NCI-H1417 (cell line): ENCODE measurements at regions not wholly inside any gene's neighbourhood (a gene's known extent, or its start where the extent isn't known, plus 50 kb on each side); places are given as distances from the start of the nearest gene placed in this dataset.
"Not testable (repeated sequence)": the region's sequence is repeated elsewhere in the genome, so short reads cannot be mapped to it uniquely, and the experiment has no call there.

Experiments
- DNase-seq, 3 experiments: peaks; one replicate each; lab custom pipeline; 2025; lab: John Stamatoyannopoulos, UW

- no peak for DNase-seq
These were observed 190.1 kb upstream of the AKR1E2 start for GRCh38 chr10:4635883-4636282.

DNA sequence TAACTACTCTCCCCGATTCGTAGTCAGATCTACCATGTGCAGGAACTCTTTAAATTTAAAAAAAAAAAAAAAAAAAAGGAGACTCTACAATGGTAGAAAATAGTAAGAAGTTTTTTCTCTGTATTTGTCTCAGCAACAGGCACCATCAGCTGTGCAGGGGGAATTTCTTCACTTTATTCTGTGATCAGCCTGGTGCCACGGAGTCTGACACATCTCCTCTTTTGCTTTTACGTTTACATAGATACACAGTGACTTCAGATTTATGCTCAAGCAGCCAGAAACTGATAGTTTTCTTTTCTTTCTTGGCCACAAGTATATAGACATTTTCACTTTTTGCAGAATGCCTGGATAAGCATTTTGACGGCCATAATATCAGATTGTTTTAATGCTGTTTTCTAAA, 190.6 kb upstream of the AKR1E2 start:
- no peak for DNase-seq

DNA sequence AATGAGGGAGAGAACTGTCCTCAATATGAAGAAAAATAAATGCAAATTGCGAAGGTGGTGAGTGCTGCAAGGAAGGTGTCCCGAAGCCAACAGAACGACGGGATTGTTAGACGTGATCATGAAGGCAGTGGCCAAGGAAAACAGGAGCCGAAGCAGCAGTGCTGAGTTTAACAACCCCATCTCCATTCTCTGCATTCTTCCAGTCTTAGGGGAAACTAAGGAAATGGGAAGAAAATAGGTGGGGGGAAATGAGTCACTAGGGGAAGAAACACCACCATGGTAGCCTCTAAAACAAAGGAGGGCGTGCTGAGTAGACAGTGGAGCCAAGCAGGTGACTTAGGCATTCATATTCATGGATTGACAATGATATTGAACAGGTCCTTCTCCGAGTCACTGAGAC, 192.2 kb upstream of the AKR1E2 start:
- DNase-seq, result no peak

DNA sequence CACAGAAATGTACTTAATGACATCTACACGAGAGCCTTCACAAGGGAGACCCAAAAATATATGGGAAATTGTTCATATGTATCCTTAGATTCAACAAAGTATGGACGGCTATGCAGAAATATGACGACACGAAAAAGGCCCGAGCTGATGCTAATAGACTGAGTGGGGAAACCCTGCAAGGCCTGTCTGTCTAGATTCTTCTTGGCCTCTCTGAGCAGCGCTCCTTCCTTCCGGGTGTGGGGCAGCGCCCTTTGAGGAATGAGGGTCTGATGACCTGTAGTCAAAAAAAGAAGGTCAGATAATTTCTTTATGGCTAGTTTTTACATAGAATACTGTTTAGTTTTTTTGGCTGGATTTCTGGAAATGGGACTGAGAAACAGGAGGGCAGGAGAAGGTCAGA, 192.8 kb upstream of the AKR1E2 start:
- DNase-seq, result no peak

DNA sequence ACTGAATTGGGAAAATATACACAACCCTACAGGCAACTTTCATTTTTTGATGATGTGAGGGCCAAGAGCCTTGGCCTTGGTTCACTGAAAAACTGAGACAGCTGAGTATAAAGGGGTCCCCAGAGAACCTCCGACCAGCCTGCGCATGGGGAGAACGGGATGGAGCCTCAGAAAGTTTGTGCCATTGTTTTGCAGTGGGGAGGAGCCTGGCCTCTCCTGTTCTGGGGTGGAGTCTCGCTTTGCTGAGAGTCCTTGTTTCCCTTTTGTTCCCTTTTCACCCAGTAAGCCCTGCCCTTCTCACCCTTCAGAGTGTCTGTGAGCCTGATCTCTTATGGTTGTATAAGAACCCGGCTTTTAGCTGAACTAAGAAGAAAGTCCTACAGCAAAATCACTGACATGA, 193.2 kb upstream of the AKR1E2 start:
- no peak for DNase-seq

DNA sequence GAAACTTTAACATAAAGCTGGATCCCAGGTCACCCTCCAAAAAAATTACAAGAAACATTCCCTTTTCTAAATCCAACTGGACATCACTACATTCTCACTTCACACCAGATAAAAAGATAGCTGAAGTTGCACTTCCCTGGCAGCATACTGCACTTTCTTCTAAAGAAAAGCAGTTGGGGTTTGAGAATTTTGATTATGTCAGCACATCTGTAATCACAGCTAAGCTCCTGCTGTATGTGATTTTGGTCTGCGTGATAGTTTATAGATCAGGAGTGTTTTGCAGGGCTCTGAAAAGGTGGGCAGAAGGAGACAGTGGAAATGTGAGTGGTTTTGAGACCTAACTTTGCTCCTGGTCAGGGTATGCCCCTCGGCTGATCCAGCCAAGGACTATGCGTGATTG, 199.1 kb upstream of the AKR1E2 start:
- no peak for DNase-seq

DNA sequence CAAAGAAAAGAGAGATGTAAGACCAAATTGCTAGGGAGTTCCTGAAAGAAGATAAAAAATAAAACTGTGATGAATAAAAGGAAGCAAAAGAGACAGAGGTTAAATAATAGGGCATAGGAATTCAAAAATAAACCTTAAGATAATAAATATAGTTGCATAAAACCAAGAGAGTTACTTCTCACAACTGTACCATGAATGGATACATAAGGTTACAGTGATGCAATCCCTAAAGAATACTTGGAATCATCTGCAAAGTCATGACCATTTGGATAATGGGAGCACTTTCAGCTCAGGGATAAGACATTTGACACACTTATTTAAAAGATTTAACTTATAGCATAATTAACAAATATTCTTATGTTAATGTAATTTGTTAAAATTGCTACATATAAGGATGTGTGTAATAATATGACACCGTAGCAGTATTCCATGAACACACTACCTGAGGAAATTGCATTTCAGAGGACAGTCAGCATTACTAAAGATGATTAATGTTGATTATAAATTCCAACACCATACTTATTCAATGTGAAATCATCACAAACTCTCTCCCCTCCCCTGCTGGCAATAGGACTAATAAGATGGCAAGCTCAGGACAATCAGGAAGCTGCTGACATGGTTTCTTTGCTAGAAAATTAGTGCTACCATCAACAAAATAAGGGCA, 202.1 kb upstream of the AKR1E2 start:
- DNase-seq, result no peak

DNA sequence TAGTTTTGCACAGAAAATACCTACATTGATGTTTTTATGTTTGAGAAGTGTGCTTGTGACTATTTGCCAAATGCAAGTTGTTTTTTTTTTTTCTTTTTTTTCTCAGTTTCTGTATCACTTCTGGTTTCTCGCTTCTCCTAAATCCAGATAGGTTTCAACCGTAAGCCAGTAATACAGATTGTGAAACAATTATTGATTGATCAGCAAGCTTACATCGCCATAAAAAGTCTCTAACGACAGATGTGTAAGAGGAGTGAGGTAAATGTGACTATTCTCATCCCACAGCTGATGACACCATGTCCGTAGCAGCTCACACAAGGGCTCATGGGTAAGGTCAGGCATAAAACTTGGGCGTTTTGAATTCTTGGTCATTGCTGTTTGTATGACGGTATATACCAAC, 202.8 kb upstream of the AKR1E2 start:
- no peak for DNase-seq

DNA sequence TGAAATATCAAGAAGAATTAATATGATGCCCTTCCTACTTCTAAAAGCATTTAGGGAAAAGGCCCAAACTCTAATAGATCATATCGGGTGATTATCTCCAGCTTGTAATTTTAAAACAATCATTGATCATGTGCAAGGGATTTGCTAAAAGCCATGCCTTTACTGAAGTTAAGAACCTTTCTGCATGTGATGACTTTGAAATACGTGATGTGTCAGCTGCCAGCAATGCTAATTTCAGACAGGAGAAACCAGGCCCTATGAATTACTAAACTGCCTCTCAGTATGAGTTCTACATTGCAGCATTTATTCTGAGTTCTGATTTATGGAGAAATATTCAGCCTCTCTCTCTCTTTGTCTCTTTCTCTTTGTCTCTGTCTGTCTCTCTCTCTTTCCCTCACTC, 203.6 kb upstream of the AKR1E2 start:
- no peak for DNase-seq

DNA sequence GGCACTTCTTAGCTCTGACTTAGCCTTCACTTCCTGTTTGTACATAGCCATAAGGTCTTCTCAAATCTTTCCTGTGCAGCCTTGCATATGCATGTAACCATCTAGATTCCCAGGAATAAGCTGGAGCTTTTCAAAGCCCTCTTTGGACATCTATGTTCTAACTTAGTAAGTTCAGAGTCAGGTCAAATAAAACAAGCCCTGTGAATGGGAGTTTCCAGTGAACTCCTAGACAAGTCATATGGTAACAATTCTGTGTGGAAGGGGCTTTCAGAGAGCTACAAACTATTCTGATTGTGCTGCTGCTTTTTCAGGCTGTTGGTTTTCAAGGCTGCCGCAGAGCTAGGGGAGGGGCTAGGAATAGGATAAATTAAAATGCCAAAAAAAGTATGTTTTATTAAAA, 208.4 kb upstream of the AKR1E2 start:
- DNase-seq, result no peak

DNA sequence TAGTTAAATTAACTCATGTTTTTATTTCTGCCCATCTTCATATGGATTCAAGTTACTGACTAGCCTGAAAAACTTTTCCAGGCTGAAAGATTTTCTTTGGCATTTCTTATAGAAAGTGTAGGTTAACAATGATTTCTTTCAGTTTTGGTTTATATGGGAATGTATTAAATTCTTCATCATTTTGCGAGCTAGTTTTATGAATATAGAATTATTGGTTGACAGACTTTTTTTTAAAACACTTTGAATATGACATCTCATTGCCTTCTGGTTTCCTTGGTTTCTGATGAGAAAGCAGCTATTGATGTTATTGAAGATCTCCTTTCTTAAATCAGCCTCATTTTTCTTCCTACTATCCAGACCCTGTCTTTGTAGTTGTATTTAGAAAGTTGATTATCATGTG, 211.0 kb upstream of the AKR1E2 start:
- DNase-seq, result no peak

GRCh38 chr10:4609251-4609650, 216.8 kb upstream of the AKR1E2 start:
- DNase-seq, result peak in 1 of 3 experiments; percentile 8

DNA sequence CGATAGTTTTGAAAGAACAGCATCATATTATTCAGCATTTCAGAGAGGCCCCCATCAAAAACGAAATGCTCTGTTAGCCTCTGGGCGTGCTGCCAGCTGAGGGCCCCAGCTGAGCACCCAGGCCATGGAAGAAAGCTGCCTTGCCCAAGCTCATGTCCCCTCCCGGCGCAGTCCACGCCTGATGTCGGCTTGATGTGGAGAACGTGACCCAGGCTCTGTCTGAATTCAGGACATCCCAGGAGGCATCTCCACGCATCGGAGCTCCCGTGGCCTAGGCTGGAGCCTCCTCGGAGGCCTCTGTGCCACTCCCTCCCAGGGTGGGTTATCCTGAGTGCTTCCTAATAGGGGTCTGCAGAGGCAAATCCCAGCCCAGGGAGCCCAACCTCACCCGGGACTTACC, 218.3 kb upstream of the AKR1E2 start:
- no peak for DNase-seq

- DNase-seq, result no peak
These were observed 219.0 kb upstream of the AKR1E2 start for GRCh38 chr10:4606856-4607636.

DNA sequence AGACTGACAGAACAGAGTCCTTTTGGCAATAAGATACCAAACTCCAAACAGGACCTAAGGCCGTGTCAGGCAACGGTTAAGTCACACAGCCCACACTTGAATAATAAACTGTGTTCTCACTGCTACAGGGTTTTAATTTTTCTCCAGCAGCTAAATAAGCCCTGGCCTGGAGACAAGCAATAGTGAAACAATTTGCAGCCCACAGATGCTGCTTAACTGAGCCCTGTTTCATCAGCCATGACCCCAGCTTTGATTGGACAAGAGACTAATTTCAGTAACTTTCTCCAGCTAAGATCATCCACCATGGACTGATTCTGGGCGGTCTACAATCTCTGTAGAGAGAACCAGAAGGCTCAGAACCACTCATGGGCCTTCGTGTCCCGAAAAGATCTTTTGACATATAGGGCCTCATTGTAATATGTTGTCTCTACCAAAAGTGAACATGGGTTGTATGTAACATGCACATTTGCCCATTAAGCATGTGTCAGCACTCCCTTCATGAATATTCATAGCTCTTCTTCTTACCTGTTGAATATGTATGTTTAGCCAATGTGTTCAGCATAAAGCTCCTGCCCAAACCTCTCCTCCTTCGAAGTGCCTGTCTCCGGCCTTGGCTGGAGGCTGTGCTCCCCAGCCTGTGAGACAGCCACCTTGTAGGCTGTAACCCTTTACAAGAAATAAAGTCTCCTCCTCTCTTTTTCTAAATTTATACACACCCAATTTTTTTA, 223.1 kb upstream of the AKR1E2 start:
- no peak for DNase-seq

DNA sequence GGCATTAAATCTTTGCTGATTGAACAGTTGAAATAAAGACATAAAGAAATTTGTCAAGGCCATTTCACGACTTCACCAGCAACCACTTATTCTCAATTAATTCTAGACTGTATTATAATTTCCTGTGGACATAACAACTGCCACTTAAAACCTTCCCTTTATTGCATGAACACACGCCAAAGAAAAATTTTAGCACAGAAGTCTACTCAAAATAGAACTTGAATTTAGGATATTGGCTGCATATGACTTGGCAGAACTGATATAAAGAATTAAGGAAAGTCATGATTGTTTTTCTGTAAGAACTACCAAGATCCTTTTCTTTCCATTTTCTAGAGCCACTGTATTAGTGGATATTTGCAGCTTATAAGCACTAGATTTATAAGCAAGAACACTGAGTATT, 226.5 kb upstream of the AKR1E2 start:
- no peak for DNase-seq

- DNase-seq, result not testable (repeated sequence)
These were observed 228.1 kb upstream of the AKR1E2 start for GRCh38 chr10:4597898-4598297.

DNA sequence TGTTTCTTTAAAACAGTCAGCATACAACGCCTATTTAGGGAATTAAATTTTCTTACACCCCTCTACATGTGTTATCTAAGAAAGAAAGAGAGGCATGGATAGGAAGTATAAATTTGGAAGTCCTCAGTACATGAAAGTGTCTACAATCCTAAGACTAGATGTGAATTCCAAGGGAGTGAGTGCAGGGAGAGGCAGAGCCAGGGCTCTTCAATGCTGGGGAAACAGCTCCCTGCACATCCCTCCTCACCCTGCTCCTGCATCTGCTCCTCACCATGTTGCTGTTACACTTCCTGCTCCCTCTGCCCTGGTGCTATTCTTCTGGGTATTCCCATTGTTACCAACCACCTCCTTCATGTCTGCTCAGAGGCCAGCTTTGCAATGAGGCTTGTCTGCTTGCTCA, 229.1 kb upstream of the AKR1E2 start:
- peak in 1 of 3 experiments; percentile 6 for DNase-seq

GRCh38 chr10:4595719-4596319, 230.2 kb upstream of the AKR1E2 start:
- peak in 1 of 3 experiments; percentile 55 for DNase-seq

DNA sequence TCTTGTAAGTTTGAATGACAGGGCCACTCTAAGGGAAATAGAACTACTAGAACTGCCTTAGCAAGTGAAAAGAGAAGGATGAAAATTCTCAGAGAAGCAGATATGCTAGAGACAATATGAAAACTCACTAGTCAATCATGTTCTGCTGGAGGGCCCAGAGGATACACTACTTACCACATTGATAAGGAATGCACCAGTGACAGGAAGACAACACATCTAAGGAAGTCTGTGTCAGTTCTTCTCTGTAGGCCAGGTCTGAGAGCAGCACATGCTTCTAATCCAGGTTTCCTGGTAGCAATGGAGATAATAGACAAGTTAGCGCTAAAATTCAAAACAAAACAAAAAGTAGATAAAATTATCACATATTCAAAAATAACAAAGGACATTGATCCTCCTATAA, 235.2 kb upstream of the AKR1E2 start:
- DNase-seq, result no peak

DNA sequence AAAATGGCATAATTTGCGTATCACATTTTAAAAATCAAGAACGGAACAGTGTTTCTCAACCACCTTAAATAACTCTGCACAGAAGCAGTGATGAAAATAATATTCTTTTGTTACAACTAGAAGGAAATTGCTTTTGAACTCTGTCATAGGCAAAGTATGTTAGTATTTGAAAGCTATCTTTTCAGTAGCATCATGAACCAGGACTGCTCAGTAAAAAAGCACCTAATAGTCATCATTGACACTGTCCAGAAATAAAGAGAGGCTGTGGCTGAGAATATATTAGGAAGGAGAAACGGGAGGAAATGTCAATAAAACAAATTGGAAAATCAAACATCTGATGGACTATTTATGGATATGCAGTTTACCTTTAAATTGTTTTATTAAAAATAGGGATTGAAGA, 237.2 kb upstream of the AKR1E2 start:
- no peak for DNase-seq

GRCh38 chr10:4587466-4587865, 238.5 kb upstream of the AKR1E2 start:
- DNase-seq, result no peak

GRCh38 chr10:4586776-4587175, 239.2 kb upstream of the AKR1E2 start:
- no peak for DNase-seq
